ENCODE measurements at regions not wholly inside any gene's neighbourhood (a gene's known extent, or its start where the extent isn't known, plus 50 kb on each side); places are given as distances from the start of the nearest gene placed in this dataset.

DNA sequence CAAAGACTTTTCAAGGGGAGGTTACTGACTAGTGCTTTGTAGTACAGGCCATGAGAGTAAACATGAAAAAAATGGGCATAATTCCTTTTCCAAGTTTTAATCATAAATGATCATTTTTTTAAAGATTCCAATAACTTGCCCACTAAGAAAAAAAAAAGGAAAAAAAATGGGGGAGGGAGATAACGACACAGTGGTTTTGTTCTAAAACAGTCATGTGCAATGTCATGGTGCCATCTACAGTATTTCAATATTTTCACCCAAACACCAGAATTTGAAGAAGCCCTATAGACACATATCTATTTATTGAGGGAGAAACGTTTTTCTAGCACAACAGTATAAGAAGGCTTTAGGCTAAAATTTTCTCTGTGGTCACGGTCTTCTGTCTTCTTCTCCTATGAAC, 250.2 kb downstream of the LTN1 start:
- TF ChIP-seq POLR2A (IDR thresholded peaks at IDR 0.05) (no peak), POLR2AphosphoS5 (IDR thresholded peaks at IDR 0.05) (no peak), EP300 (IDR thresholded peaks at IDR 0.05) (no peak)
- TF ChIP-seq, protein P1, sequence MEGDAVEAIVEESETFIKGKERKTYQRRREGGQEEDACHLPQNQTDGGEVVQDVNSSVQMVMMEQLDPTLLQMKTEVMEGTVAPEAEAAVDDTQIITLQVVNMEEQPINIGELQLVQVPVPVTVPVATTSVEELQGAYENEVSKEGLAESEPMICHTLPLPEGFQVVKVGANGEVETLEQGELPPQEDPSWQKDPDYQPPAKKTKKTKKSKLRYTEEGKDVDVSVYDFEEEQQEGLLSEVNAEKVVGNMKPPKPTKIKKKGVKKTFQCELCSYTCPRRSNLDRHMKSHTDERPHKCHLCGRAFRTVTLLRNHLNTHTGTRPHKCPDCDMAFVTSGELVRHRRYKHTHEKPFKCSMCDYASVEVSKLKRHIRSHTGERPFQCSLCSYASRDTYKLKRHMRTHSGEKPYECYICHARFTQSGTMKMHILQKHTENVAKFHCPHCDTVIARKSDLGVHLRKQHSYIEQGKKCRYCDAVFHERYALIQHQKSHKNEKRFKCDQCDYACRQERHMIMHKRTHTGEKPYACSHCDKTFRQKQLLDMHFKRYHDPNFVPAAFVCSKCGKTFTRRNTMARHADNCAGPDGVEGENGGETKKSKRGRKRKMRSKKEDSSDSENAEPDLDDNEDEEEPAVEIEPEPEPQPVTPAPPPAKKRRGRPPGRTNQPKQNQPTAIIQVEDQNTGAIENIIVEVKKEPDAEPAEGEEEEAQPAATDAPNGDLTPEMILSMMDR (IDR thresholded peaks at IDR 0.05), result no peak
